GM12878 (cell line): ENCODE measurements at regions not wholly inside any gene's neighbourhood (a gene's known extent, or its start where the extent isn't known, plus 50 kb on each side); places are given as distances from the start of the nearest gene placed in this dataset.

Source experiments
- ATAC-seq: fragments of 200-7000 bp; cut with Tn5 transposase; 3 replicates; pipeline ENCODE4 v1.9.1; 2020; ENCODE audit warnings: mild to moderate bottlenecking, moderate library complexity
- BruUV-seq: library from RNA; stranded (reverse); fragments of 400-500 nt; replicated peaks from 2 replicates; lab custom pipeline; 2021; lab: Mats Ljungman, UMichigan
- CTCF ChIA-PET: fragments of 300-600 bp; sonication (Branson Sonifier 250); formaldehyde crosslinking; extraction: SDS; loops from one replicate; lab custom pipeline; 2021; ENCODE audit warnings: inconsistent platforms; lab: Yijun Ruan, JAX
- POLR2A ChIA-PET: fragments of 350-600 bp; formaldehyde crosslinking; extraction: SDS; loops from one replicate; lab custom pipeline; 2021; ENCODE audit warnings: inconsistent platforms; lab: Charles Lee
- RAD21 ChIA-PET: fragments of 300-600 bp; sonication (Branson Sonifier 250); formaldehyde crosslinking; loops from one replicate; lab custom pipeline; 2023; ENCODE audit warnings: antibody characterized with exemption; ENCODE audit not compliant: unreplicated experiment; lab: Charles Lee
- SMC1A ChIA-PET: fragments of 300-600 bp; sonication (Branson Sonifier 250); formaldehyde crosslinking; loops from one replicate; lab custom pipeline; 2023; ENCODE audit not compliant: unreplicated experiment, uncharacterized antibody; lab: Charles Lee
- DNase-seq: peaks from one replicate; pipeline ENCODE4 v3.0.0-alpha.2; 2011; ENCODE audit warnings: low read depth, low spot score
- FAIRE-seq: peaks from 3 replicates; lab custom pipeline; 2011; peaks lifted over from hg19 to GRCh38; lab: Jason Lieb, UNC
- H2AFZ ChIP-seq: 2 replicates; pipeline ENCODE4 v1.6.0; 2011; ENCODE audit warnings: low read depth, low read length, control low read depth; ENCODE audit not compliant: control insufficient read depth
- H3K27ac ChIP-seq: 2 replicates; pipeline ENCODE4 v1.5.1; 2011; ENCODE audit warnings: control low read depth; ENCODE audit not compliant: control insufficient read depth, insufficient read depth
- H3K27me3 ChIP-seq, 2 experiments: replicated peaks in 1 of 2; 2 replicates each; pipeline versions ENCODE4 v1.6.0 to v1.6.1; 2011; ENCODE audit warnings: low read length in 1 of 2; ENCODE audit not compliant: control insufficient read depth in 2 of 2, insufficient read depth in 2 of 2
- H3K36me3 ChIP-seq, 2 experiments: 2 replicates each; pipeline ENCODE4 v1.5.1; 2011; ENCODE audit warnings: low read length in 1 of 2; ENCODE audit not compliant: control insufficient read depth in 2 of 2, insufficient read depth in 2 of 2
- H3K4me1 ChIP-seq: 2 replicates; pipeline ENCODE4 v1.6.1; 2011; ENCODE audit warnings: mild to moderate bottlenecking, low read length, moderate library complexity, mixed read lengths; ENCODE audit not compliant: control insufficient read depth, insufficient read depth
- H3K4me2 ChIP-seq: 2 replicates; pipeline ENCODE4 v1.6.0; 2011; ENCODE audit warnings: control low read depth; ENCODE audit not compliant: control insufficient read depth, insufficient read depth
- H3K4me3 ChIP-seq: fragments of 200-600 bp; sonication (generic); 2 replicates; pipeline ENCODE4 v1.5.1; 2016
- H3K79me2 ChIP-seq: 2 replicates; pipeline ENCODE4 v1.6.0; 2011; ENCODE audit warnings: low read length; ENCODE audit not compliant: control insufficient read depth, insufficient read depth
- H3K9ac ChIP-seq: 2 replicates; pipeline ENCODE4 v1.8.0; 2011; ENCODE audit warnings: low read length, control low read depth, mixed read lengths; ENCODE audit not compliant: control insufficient read depth, insufficient read depth
- H3K9me3 ChIP-seq: replicated peaks from 3 replicates; pipeline ENCODE4 v1.5.1; 2011; ENCODE audit warnings: mild to moderate bottlenecking, low read length; ENCODE audit not compliant: control insufficient read depth, insufficient read depth
- H4K20me1 ChIP-seq: 2 replicates; pipeline ENCODE4 v1.6.0; 2011; ENCODE audit not compliant: control insufficient read depth, insufficient read depth
- EP300 ChIP-seq, 2 experiments: fragments of 150-350 bp in 1 of 2; IDR thresholded peaks; 2 replicates each; pipeline ENCODE4 v1.6.1; 2011 to 2012; ENCODE audit warnings: low read depth in 2 of 2, low read length in 2 of 2, borderline replicate concordance in 1 of 2, improper control_type of control experiment in 1 of 2, inconsistent platforms in 1 of 2; ENCODE audit not compliant: control insufficient read depth in 1 of 2
- MYC ChIP-seq: IDR thresholded peaks from 2 replicates; pipeline ENCODE4 v1.6.1; 2011; ENCODE audit warnings: mild to moderate bottlenecking, low read length, moderate library complexity, inconsistent platforms; ENCODE audit not compliant: insufficient read depth, insufficient replicate concordance, insufficient read length, severe bottlenecking
- POU2F2 ChIP-seq: IDR thresholded peaks from 3 replicates; pipeline ENCODE4 v1.6.1; 2011; ENCODE audit warnings: low read depth, mild to moderate bottlenecking, low read length, borderline replicate concordance
- SMAD1 ChIP-seq: fragments of 450-650 bp; IDR thresholded peaks from 2 replicates; pipeline ENCODE4 v1.6.1; 2018; ENCODE audit warnings: mild to moderate bottlenecking, low read depth; ENCODE audit not compliant: partially characterized antibody
- TARDBP ChIP-seq: IDR thresholded peaks from 2 replicates; pipeline ENCODE4 v1.6.1; 2016; ENCODE audit warnings: borderline replicate concordance
- WRNIP1 ChIP-seq: IDR thresholded peaks from 2 replicates; pipeline ENCODE4 v1.6.1; 2011; ENCODE audit warnings: low read depth, low read length, improper control_type of control experiment, borderline replicate concordance
- ZBTB33 ChIP-seq: fragments of 450-650 bp; IDR thresholded peaks from 2 replicates; pipeline ENCODE4 v1.6.1; 2017; ENCODE audit warnings: mild to moderate bottlenecking
- ZNF687 ChIP-seq: fragments of 450-650 bp; IDR thresholded peaks from 2 replicates; pipeline ENCODE4 v1.6.1; 2017; ENCODE audit warnings: mild to moderate bottlenecking, moderate library complexity
- WGBS: methylation state at CpG from one replicate; pipeline ENCODE4 v1.1.6; 2016; ENCODE audit warnings: low lambda C conversion rate; ENCODE audit not compliant: insufficient replicate concordance, insufficient coverage; ENCODE audit errors: missing lambda C conversion rate; 5-methylcytosine and 5-hydroxymethylcytosine counted together
- in situ Hi-C: fragments of 300-500 bp; cut with MboI; formaldehyde crosslinking; loops from 9 replicates; pipeline ENCODE4 v1.14.3; 2018; ENCODE audit warnings: mixed read lengths
- intact Hi-C: fragments of 100-400 bp; cut with micrococcal nuclease; formaldehyde crosslinking; loops from one replicate; pipeline ENCODE4 v1.14.2; 2022; ENCODE audit not compliant: unreplicated experiment

DNA sequence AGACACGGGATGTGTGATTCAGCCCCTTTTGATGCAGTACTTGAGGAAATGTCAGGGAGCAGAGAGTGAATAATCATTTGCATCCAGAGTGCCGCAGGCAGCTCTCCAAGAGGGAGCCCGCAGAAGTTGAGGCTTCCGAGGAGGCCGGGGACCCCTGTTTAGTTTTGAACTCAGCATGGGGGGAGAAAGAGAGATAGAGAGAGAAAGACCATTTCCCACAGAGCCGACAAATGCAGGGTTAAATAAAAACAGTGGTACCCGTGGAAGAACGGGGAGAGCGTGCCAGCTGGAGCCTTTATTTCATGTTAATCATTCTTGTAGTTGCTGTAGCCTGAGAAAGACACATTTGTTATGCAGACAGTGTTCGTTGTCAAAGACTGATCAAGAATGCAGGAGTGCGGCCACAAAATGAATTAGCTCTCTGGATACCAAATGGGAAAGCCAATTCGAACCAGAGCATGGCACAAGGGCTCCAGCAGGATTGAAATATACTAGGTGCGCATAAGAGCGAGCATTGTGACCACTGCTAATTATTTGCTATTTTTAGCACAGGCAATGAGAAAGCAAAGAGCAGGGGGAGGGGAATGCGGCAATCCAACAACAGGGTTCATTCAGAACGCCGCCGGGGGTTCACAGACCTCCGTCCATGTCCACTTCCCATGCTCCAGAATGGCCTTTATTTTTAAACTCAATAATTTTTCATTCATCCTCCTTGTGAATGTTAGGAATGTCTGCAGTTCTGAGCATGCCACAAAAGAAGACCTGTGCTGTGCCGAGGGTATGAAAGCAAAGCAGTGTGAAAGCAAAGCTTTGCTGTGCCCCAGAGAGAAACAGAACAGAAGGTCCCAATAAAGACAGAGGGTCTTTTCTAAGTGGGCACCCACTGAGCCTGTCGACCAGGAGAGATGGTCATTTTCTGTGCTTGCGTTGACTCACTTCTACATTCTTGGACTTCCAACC lies 243.9 kb upstream of the VCX3A start:
- CTCF ChIA-PET: interaction anchor here (0.8 to 0.9 kb wide), 2 partner anchors 11 to 13 kb away, joined by 3 read pairs; no protein-coding TSS in a partner anchor
- no TSS peak for BruUV-seq
- in situ Hi-C loops: no loop called here
- Histone ChIP-seq H4K20me1 (no peaks in the 10 kb centered on the region), H3K4me1 (no peaks in the 10 kb centered on the region), H3K9ac (no peak overlapping the region), H3K4me3 (no peak overlapping the region), H3K27ac (no peak overlapping the region)
- TF ChIP-seq ZBTB33: no peak
- no peak for TF ChIP-seq ZNF687
- TF ChIP-seq SMAD1: no peak
- no peak for TF ChIP-seq EP300 (IDR thresholded peaks at IDR 0.05; ENCODE audit: borderline replicate concordance in 1 of 2, control insufficient read depth in 1 of 2, low read depth in 2 of 2, low read length in 2 of 2)
- TF ChIP-seq TARDBP: no peak
- TF ChIP-seq MYC: no peak
- no peak for TF ChIP-seq POU2F2
- TF ChIP-seq WRNIP1: no peak
- TF ChIP-seq, all 136 proteins: peak for 0
- no peak for FAIRE-seq
- Histone ChIP-seq H2AFZ (no peak overlapping the region), H3K79me2 (no peaks in the 10 kb centered on the region), H3K36me3 (no peaks in the 10 kb centered on the region), H3K4me2 (no peak overlapping the region), H3K9me3 (no peaks in the 10 kb centered on the region), H3K27me3 (no peaks in the 10 kb centered on the region)
- RAD21 ChIA-PET: no interaction called here
- intact Hi-C loops: no loop called here
- POLR2A ChIA-PET: no interaction called here
- no peak for ATAC-seq
- WGBS: 75% methylated on average over 22 of the region's 22 CpGs
- DNase-seq: no peak
- SMC1A ChIA-PET: interaction anchor here (1.5 kb wide), 1 partner anchor 23 kb away, joined by 3 read pairs; no protein-coding TSS in a partner anchor
